IMR-90 (cell line): ENCODE measurements at regions not wholly inside any gene's neighbourhood (a gene's known extent, or its start where the extent isn't known, plus 50 kb on each side); places are given as distances from the start of the nearest gene placed in this dataset.

Experiments used
- ATAC-seq: fragments of 200-7000 bp; cut with Tn5 transposase; 2 replicates; pipeline ENCODE4 v1.9.1; 2020; ENCODE audit warnings: low read depth, mild to moderate bottlenecking, moderate library complexity
- BruUV-seq: library from RNA; stranded (reverse); fragments of 400-500 nt; replicated peaks from 2 replicates; lab custom pipeline; 2021; lab: Mats Ljungman, UMichigan
- CTCF ChIA-PET: fragments of 300-600 bp; formaldehyde crosslinking; extraction: SDS; loops from one replicate; lab custom pipeline; 2021; ENCODE audit warnings: antibody characterized with exemption; lab: Yijun Ruan, JAX
- POLR2A ChIA-PET: fragments of 300-600 bp; sonication (Branson Sonifier 250); formaldehyde crosslinking; loops from one replicate; lab custom pipeline; 2022; ENCODE audit warnings: antibody characterized with exemption; ENCODE audit not compliant: unreplicated experiment; lab: Charles Lee
- DNase-seq: peaks from one replicate; pipeline ENCODE4 v3.0.0; 2013
- H2AFZ ChIP-seq: replicated peaks from 2 replicates; pipeline ENCODE3; 2013; ENCODE audit warnings: low read length, mild to moderate bottlenecking; ENCODE audit not compliant: poor library complexity
- H2AK5ac ChIP-seq: 2 replicates; pipeline ENCODE4 v1.6.1; 2013; ENCODE audit warnings: low read depth, low read length, inconsistent platforms
- H2AK9ac ChIP-seq: replicated peaks from 2 replicates; pipeline ENCODE3; 2013; ENCODE audit warnings: mild to moderate bottlenecking, low read depth, low read length, moderate library complexity; ENCODE audit not compliant: poor library complexity
- H2BK120ac ChIP-seq: 2 replicates; pipeline ENCODE4 v1.6.1; 2013; ENCODE audit warnings: low read depth, low read length, inconsistent platforms
- H2BK15ac ChIP-seq: 3 replicates; pipeline ENCODE4 v1.6.1; 2013; ENCODE audit warnings: low read depth, low read length, inconsistent platforms
- H2BK20ac ChIP-seq: 2 replicates; pipeline ENCODE4 v1.6.1; 2013; ENCODE audit warnings: low read depth, mild to moderate bottlenecking, inconsistent platforms, low read length, moderate library complexity
- H2BK5ac ChIP-seq: 2 replicates; pipeline ENCODE4 v1.6.1; 2013; ENCODE audit warnings: mild to moderate bottlenecking, low read depth, low read length, inconsistent platforms; ENCODE audit not compliant: poor library complexity, severe bottlenecking
- H3K14ac ChIP-seq: replicated peaks from 2 replicates; pipeline ENCODE4 v1.6.1; 2013; ENCODE audit warnings: low read depth, low read length, inconsistent platforms
- H3K18ac ChIP-seq: 2 replicates; pipeline ENCODE4 v1.6.1; 2013; ENCODE audit warnings: low read depth, low read length, control low read depth
- H3K23ac ChIP-seq: 2 replicates; pipeline ENCODE4 v1.6.1; 2013; ENCODE audit warnings: low read depth, low read length, inconsistent platforms
- H3K27ac ChIP-seq: 2 replicates; pipeline ENCODE4 v1.5.1; 2013; ENCODE audit warnings: mild to moderate bottlenecking, control low read depth, low read length; ENCODE audit not compliant: insufficient read depth
- H3K27me3 ChIP-seq: 2 replicates; pipeline ENCODE4 v1.6.1; 2013; ENCODE audit warnings: low read length; ENCODE audit not compliant: control insufficient read depth, insufficient read depth
- H3K36me3 ChIP-seq: 2 replicates; pipeline ENCODE4 v1.6.1; 2013; ENCODE audit warnings: low read length, mixed read lengths; ENCODE audit not compliant: control insufficient read depth, insufficient read depth
- H3K4ac ChIP-seq: 2 replicates; pipeline ENCODE4 v1.6.1; 2013; ENCODE audit warnings: low read depth, low read length, inconsistent platforms
- H3K4me1 ChIP-seq: 2 replicates; pipeline ENCODE4 v1.6.1; 2013; ENCODE audit warnings: low read length, mixed read lengths; ENCODE audit not compliant: control insufficient read depth, insufficient read depth
- H3K4me2 ChIP-seq: 2 replicates; pipeline ENCODE4 v1.6.1; 2013; ENCODE audit warnings: low read depth, mild to moderate bottlenecking, control low read depth, low read length, moderate library complexity
- H3K4me3 ChIP-seq: 2 replicates; pipeline ENCODE4 v1.5.1; 2013; ENCODE audit warnings: low read depth, mild to moderate bottlenecking, control low read depth, low read length, moderate library complexity; ENCODE audit not compliant: insufficient read depth
- H3K56ac ChIP-seq: 2 replicates; pipeline ENCODE4 v1.6.1; 2013; ENCODE audit warnings: low read length, inconsistent platforms; ENCODE audit not compliant: insufficient read depth; ENCODE audit errors: extremely low read depth
- H3K79me1 ChIP-seq, 2 experiments: 2 replicates each; pipeline ENCODE4 v1.6.1; 2013; ENCODE audit warnings: low read length in 2 of 2, inconsistent platforms in 1 of 2, low read depth in 1 of 2
- H3K9ac ChIP-seq: 2 replicates; pipeline ENCODE4 v1.6.1; 2013; ENCODE audit warnings: low read depth, low read length, control low read depth
- H3K9me1 ChIP-seq: 2 replicates; pipeline ENCODE4 v1.6.1; 2013; ENCODE audit warnings: low read length, inconsistent platforms; ENCODE audit not compliant: insufficient read depth
- H3K9me3 ChIP-seq: 2 replicates; pipeline ENCODE4 v1.6.1; 2013; ENCODE audit warnings: low read length; ENCODE audit not compliant: control insufficient read depth, insufficient read depth
- H4K20me1 ChIP-seq: 2 replicates; pipeline ENCODE4 v1.6.1; 2013; ENCODE audit warnings: low read length, inconsistent platforms; ENCODE audit not compliant: insufficient read depth
- H4K5ac ChIP-seq: 2 replicates; pipeline ENCODE4 v1.6.1; 2013; ENCODE audit warnings: mild to moderate bottlenecking, low read depth, low read length, control low read depth
- H4K8ac ChIP-seq, 2 experiments: 2 replicates each; pipeline ENCODE4 v1.6.1; 2013; ENCODE audit warnings: low read depth in 2 of 2, low read length in 2 of 2, control low read depth in 1 of 2, inconsistent platforms in 1 of 2
- H4K91ac ChIP-seq: 2 replicates; pipeline ENCODE4 v1.6.1; 2013; ENCODE audit warnings: low read depth, low read length, inconsistent platforms; ENCODE audit not compliant: insufficient read depth
- CHD1 ChIP-seq: IDR thresholded peaks from 2 replicates; pipeline ENCODE4 v1.6.1; 2012; ENCODE audit warnings: low read depth, low read length, improper control_type of control experiment
- MAFK ChIP-seq: IDR thresholded peaks from 2 replicates; pipeline ENCODE4 v1.6.1; 2012; ENCODE audit warnings: low read depth, low read length, improper control_type of control experiment
- NFE2L2 ChIP-seq: fragments of 150-350 bp; IDR thresholded peaks from 2 replicates; pipeline ENCODE4 v1.6.1; 2016; ENCODE audit warnings: low read depth, mild to moderate bottlenecking, low read length
- POLR2A ChIP-seq: IDR thresholded peaks from 2 replicates; pipeline ENCODE4 v1.6.1; 2012; ENCODE audit warnings: mild to moderate bottlenecking, low read depth, low read length
- RCOR1 ChIP-seq: IDR thresholded peaks from 2 replicates; pipeline ENCODE4 v1.6.1; 2012; ENCODE audit warnings: mild to moderate bottlenecking, low read length, improper control_type of control experiment; ENCODE audit not compliant: insufficient replicate concordance
- WGBS, 2 experiments: methylation state at CpG; one replicate each; pipeline versions ENCODE4 v1.1.5 to v1.1.7; 2013; ENCODE audit warnings: missing lambda C conversion rate in 2 of 2; ENCODE audit not compliant: insufficient read length in 1 of 2; ENCODE audit errors: extremely low coverage in 2 of 2; 5-methylcytosine and 5-hydroxymethylcytosine counted together
- dilution Hi-C: fragments of 300-500 bp; cut with HindIII; formaldehyde crosslinking; loops from one replicate; pipeline ENCODE4 v1.14.3; 2018; ENCODE audit warnings: low sequenced_read_pairs; ENCODE audit not compliant: unreplicated experiment
- in situ Hi-C: fragments of 300-500 bp; cut with MboI; formaldehyde crosslinking; loops from 3 replicates; pipeline ENCODE4 v1.14.3; 2019; ENCODE audit warnings: low sequenced_read_pairs, inconsistent platforms, mixed read lengths
- intact Hi-C: fragments of 100-400 bp; cut with micrococcal nuclease; formaldehyde crosslinking; loops from 2 replicates; pipeline ENCODE4 v1.10.0; 2022
- TF ChIP-seq, protein P1 (sequence below): fragments of 150-350 bp; IDR thresholded peaks from 2 replicates; pipeline ENCODE4 v1.6.1; 2016; ENCODE audit warnings: low read depth, mild to moderate bottlenecking, low read length, moderate library complexity, borderline replicate concordance

DNA sequence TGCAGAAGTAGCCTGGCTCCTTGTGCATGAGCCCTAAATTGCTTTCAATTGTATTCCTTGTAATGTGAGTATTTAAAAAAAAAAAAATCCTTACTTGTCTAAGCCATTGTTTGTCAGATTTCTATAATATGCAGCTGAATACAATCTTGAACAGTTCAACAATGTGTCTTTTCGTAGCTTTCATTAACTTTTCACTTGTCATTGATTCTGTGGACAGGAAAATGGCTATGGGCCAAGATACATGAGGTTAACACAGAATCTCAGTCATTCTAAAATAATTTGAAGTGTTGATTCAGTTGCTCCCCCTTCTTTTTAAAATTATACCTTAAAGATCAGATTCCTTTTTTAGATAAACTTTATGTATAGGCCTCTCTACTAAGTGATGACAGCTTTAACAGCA lies 395.8 kb upstream of the KLF12 start:
- H3K9me1 ChIP-seq: no peaks in the 10 kb centered on the region
- H3K56ac ChIP-seq: no peak overlapping the region
- dilution Hi-C loops (no loop called here), in situ Hi-C loops (no loop called here), intact Hi-C loops (no loop called here)
- no peak overlapping the region for H2BK20ac ChIP-seq
- no TSS peak for BruUV-seq
- no peak overlapping the region for H3K4me2 ChIP-seq
- H3K4me1 ChIP-seq: no peaks in the 10 kb centered on the region
- no peak overlapping the region for H3K4ac ChIP-seq
- H2AFZ ChIP-seq: no peak overlapping the region
- H3K14ac ChIP-seq: no peak overlapping the region
- no peaks in the 10 kb centered on the region for H3K36me3 ChIP-seq
- no peaks in the 10 kb centered on the region for H3K9me3 ChIP-seq
- H2AK5ac ChIP-seq: no peak overlapping the region
- POLR2A ChIA-PET: no interaction called here
- H4K20me1 ChIP-seq: no peaks in the 10 kb centered on the region
- H3K23ac ChIP-seq: no peak overlapping the region
- WGBS, 2 experiments: no CpG with 5 or more reads among the region's 1 CpG
- H3K27me3 ChIP-seq: no peaks in the 10 kb centered on the region
- no peak overlapping the region for H3K18ac ChIP-seq
- no peak overlapping the region for H2AK9ac ChIP-seq
- no peak overlapping the region for H3K9ac ChIP-seq
- H2BK120ac ChIP-seq: no peak overlapping the region
- H3K27ac ChIP-seq: no peak overlapping the region
- no peaks in the 10 kb centered on the region for H3K79me1 ChIP-seq
- no peak for DNase-seq
- CTCF ChIA-PET: no interaction called here
- H2BK15ac ChIP-seq: no peak overlapping the region
- H4K8ac ChIP-seq: no peak overlapping the region
- TF ChIP-seq MAFK: no peak
- TF ChIP-seq, protein P1, sequence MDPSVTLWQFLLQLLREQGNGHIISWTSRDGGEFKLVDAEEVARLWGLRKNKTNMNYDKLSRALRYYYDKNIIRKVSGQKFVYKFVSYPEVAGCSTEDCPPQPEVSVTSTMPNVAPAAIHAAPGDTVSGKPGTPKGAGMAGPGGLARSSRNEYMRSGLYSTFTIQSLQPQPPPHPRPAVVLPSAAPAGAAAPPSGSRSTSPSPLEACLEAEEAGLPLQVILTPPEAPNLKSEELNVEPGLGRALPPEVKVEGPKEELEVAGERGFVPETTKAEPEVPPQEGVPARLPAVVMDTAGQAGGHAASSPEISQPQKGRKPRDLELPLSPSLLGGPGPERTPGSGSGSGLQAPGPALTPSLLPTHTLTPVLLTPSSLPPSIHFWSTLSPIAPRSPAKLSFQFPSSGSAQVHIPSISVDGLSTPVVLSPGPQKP: no peak
- TF ChIP-seq CHD1: no peak
- TF ChIP-seq POLR2A: no peak
- TF ChIP-seq NFE2L2: no peak
- TF ChIP-seq RCOR1: no peak
- H2BK5ac ChIP-seq: no peak overlapping the region
- no peak for ATAC-seq
- no peak overlapping the region for H3K4me3 ChIP-seq
- no peak overlapping the region for H4K5ac ChIP-seq
- H4K91ac ChIP-seq: no peak overlapping the region
